Upper lobe of left lung (tissue), 4 donors: ENCODE measurements at regions not wholly inside any gene's neighbourhood (a gene's known extent, or its start where the extent isn't known, plus 50 kb on each side); places are given as distances from the start of the nearest gene placed in this dataset.

Experiments used
- CTCF ChIP-seq, 6 experiments: fragments of 450-650 bp in 4 of 6; fragments of 200-600 bp in 2 of 6; sonication (generic) in 2 of 6; IDR thresholded peaks; one replicate each; pipeline ENCODE4 v1.5.1; 2016 to 2019; ENCODE audit warnings: antibody characterized with exemption in 6 of 6
- POLR2A ChIP-seq, 4 donors: fragments of 450-650 bp; IDR thresholded peaks; one replicate each; pipeline ENCODE4 v1.5.1; 2016 to 2017; ENCODE audit warnings: antibody characterized with exemption in 4 of 4, mild to moderate bottlenecking in 2 of 4
- POLR2AphosphoS5 ChIP-seq, 2 donors: sonication (generic); formaldehyde crosslinking; IDR thresholded peaks; one replicate each; pipeline ENCODE4 v1.5.1; 2017; ENCODE audit warnings: antibody characterized with exemption in 2 of 2

DNA sequence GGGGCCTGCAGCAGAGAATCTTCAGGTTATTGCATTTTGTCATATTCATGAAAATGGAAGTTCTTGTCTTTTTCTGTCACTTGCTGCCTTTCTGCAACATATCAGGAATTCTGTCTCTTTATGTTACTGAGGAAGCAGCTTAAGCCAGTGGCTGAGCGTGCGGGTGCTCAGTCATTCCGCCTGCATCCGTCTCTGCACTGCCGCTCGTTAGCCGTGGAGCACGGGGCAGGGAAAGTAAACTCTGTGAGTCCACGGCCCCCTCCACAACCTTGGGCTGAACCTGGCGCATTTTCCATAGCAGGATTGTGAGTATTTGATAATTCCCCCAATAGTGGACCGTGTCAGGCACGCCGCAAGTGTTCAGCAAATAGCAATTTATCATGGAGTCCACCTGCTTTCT, 1007.7 kb downstream of the BRD1 start:
- TF ChIP-seq CTCF (IDR thresholded peaks at IDR 0.05) (no peak), POLR2AphosphoS5 (IDR thresholded peaks at IDR 0.05) (no peak), POLR2A (IDR thresholded peaks at IDR 0.05) (no peak)
